ENCODE measurements at regions not wholly inside any gene's neighbourhood (a gene's known extent, or its start where the extent isn't known, plus 50 kb on each side); places are given as distances from the start of the nearest gene placed in this dataset.

DNA sequence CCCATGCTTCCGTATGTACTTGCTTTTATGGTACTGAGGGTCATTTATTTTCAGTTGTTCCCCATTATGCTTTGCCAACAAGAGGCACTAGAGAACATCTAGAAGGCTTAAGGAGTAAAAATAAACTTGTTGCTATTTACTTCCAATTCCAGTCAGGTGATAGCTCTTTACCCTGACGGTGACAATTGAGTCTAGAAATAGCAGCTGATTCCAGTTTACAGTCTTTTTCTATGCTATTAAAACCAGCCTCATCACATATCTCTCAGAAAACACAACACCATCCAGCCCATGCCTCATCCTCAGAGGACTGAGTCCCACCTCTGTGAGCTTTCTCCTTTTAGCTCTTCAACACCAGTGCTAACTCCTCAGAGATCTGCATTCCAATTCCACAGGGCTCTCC, 327.0 kb downstream of the GPD2 start:
- no peaks in the 10 kb centered on the region for H3F3A ChIP-seq (replicated peaks; ENCODE audit: low read depth)
- H3K4me3 ChIP-seq: no peak overlapping the region
- Mint-ChIP-seq H3K27me3 (ENCODE audit: insufficient read depth, low read depth, poor library complexity) (no peaks in the 10 kb centered on the region), H3K4me3 (no peak overlapping the region), H3K9me3 (no peaks in the 10 kb centered on the region), H3K27ac (no peak overlapping the region), H3K4me1 (no peaks in the 10 kb centered on the region), H3K36me3 (ENCODE audit: low read depth) (no peaks in the 10 kb centered on the region)
- no peaks in the 10 kb centered on the region for H3K79me2 ChIP-seq (replicated peaks; ENCODE audit: insufficient read depth)
- DNase-seq (ENCODE audit: low spot score) (no peak), ATAC-seq (no peak)
- no peak overlapping the region for H3K4me2 ChIP-seq
- no peaks in the 10 kb centered on the region for H3K27me3 ChIP-seq (ENCODE audit: insufficient read depth)
- 0 out of 2 replicates have a peak, but pooled peaks cover 8% of the 10 kb centered on the region for H3K9me2 ChIP-seq (ENCODE audit: insufficient read depth)
- H3K4me1 ChIP-seq (ENCODE audit: insufficient read depth): no peaks in the 10 kb centered on the region
- no peak for TF ChIP-seq CTCF (conservative IDR thresholded peaks at IDR 0.05; ENCODE audit: low read depth in 2 of 2)
- TF ChIP-seq, protein P1, sequence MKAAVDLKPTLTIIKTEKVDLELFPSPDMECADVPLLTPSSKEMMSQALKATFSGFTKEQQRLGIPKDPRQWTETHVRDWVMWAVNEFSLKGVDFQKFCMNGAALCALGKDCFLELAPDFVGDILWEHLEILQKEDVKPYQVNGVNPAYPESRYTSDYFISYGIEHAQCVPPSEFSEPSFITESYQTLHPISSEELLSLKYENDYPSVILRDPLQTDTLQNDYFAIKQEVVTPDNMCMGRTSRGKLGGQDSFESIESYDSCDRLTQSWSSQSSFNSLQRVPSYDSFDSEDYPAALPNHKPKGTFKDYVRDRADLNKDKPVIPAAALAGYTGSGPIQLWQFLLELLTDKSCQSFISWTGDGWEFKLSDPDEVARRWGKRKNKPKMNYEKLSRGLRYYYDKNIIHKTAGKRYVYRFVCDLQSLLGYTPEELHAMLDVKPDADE (IDR thresholded peaks at IDR 0.05): no peak
- TF ChIP-seq, protein P2, sequence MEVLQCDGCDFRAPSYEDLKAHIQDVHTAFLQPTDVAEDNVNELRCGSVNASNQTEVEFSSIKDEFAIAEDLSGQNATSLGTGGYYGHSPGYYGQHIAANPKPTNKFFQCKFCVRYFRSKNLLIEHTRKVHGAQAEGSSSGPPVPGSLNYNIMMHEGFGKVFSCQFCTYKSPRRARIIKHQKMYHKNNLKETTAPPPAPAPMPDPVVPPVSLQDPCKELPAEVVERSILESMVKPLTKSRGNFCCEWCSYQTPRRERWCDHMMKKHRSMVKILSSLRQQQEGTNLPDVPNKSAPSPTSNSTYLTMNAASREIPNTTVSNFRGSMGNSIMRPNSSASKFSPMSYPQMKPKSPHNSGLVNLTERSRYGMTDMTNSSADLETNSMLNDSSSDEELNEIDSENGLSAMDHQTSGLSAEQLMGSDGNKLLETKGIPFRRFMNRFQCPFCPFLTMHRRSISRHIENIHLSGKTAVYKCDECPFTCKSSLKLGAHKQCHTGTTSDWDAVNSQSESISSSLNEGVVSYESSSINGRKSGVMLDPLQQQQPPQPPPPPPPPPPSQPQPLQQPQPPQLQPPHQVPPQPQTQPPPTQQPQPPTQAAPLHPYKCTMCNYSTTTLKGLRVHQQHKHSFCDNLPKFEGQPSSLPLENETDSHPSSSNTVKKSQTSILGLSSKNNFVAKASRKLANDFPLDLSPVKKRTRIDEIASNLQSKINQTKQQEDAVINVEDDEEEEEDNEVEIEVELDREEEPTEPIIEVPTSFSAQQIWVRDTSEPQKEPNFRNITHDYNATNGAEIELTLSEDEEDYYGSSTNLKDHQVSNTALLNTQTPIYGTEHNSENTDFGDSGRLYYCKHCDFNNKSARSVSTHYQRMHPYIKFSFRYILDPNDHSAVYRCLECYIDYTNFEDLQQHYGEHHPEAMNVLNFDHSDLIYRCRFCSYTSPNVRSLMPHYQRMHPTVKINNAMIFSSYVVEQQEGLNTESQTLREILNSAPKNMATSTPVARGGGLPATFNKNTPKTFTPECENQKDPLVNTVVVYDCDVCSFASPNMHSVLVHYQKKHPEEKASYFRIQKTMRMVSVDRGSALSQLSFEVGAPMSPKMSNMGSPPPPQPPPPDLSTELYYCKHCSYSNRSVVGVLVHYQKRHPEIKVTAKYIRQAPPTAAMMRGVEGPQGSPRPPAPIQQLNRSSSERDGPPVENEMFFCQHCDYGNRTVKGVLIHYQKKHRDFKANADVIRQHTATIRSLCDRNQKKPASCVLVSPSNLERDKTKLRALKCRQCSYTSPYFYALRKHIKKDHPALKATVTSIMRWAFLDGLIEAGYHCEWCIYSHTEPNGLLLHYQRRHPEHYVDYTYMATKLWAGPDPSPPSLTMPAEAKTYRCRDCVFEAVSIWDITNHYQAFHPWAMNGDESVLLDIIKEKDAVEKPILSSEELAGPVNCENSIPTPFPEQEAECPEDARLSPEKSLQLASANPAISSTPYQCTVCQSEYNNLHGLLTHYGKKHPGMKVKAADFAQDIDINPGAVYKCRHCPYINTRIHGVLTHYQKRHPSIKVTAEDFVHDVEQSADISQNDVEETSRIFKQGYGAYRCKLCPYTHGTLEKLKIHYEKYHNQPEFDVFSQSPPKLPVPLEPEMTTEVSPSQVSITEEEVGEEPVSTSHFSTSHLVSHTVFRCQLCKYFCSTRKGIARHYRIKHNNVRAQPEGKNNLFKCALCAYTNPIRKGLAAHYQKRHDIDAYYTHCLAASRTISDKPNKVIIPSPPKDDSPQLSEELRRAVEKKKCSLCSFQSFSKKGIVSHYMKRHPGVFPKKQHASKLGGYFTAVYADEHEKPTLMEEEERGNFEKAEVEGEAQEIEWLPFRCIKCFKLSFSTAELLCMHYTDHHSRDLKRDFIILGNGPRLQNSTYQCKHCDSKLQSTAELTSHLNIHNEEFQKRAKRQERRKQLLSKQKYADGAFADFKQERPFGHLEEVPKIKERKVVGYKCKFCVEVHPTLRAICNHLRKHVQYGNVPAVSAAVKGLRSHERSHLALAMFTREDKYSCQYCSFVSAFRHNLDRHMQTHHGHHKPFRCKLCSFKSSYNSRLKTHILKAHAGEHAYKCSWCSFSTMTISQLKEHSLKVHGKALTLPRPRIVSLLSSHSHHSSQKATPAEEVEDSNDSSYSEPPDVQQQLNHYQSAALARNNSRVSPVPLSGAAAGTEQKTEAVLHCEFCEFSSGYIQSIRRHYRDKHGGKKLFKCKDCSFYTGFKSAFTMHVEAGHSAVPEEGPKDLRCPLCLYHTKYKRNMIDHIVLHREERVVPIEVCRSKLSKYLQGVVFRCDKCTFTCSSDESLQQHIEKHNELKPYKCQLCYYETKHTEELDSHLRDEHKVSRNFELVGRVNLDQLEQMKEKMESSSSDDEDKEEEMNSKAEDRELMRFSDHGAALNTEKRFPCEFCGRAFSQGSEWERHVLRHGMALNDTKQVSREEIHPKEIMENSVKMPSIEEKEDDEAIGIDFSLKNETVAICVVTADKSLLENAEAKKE (CRISPR knock-in tag; IDR thresholded peaks at IDR 0.05): no peak
- TF ChIP-seq CREB1 (CRISPR knock-in tag; IDR thresholded peaks at IDR 0.05; ENCODE audit: low read depth): no peak
- no peak for TF ChIP-seq ZNF114 (CRISPR knock-in tag; IDR thresholded peaks at IDR 0.05)
- no peak for TF ChIP-seq STAT1 (IDR thresholded peaks at IDR 0.05; ENCODE audit: unreplicated experiment)
- TF ChIP-seq EZH2 (IDR thresholded peaks at IDR 0.05; ENCODE audit: low read depth, unreplicated experiment): no peak
- TF ChIP-seq, protein P3, sequence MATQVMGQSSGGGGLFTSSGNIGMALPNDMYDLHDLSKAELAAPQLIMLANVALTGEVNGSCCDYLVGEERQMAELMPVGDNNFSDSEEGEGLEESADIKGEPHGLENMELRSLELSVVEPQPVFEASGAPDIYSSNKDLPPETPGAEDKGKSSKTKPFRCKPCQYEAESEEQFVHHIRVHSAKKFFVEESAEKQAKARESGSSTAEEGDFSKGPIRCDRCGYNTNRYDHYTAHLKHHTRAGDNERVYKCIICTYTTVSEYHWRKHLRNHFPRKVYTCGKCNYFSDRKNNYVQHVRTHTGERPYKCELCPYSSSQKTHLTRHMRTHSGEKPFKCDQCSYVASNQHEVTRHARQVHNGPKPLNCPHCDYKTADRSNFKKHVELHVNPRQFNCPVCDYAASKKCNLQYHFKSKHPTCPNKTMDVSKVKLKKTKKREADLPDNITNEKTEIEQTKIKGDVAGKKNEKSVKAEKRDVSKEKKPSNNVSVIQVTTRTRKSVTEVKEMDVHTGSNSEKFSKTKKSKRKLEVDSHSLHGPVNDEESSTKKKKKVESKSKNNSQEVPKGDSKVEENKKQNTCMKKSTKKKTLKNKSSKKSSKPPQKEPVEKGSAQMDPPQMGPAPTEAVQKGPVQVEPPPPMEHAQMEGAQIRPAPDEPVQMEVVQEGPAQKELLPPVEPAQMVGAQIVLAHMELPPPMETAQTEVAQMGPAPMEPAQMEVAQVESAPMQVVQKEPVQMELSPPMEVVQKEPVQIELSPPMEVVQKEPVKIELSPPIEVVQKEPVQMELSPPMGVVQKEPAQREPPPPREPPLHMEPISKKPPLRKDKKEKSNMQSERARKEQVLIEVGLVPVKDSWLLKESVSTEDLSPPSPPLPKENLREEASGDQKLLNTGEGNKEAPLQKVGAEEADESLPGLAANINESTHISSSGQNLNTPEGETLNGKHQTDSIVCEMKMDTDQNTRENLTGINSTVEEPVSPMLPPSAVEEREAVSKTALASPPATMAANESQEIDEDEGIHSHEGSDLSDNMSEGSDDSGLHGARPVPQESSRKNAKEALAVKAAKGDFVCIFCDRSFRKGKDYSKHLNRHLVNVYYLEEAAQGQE (IDR thresholded peaks at IDR 0.05; ENCODE audit: unreplicated experiment): no peak
- TF ChIP-seq JUNB (IDR thresholded peaks at IDR 0.05; ENCODE audit: unreplicated experiment): no peak
- H2AFZ ChIP-seq: no peak overlapping the region
- H4K20me1 ChIP-seq (replicated peaks; ENCODE audit: insufficient read depth): no peaks in the 10 kb centered on the region
- H3K27ac ChIP-seq (ENCODE audit: low read depth): no peak overlapping the region
- H3K36me3 ChIP-seq (ENCODE audit: insufficient read depth): no peaks in the 10 kb centered on the region
